ENCODE measurements at regions not wholly inside any gene's neighbourhood (a gene's known extent, or its start where the extent isn't known, plus 50 kb on each side); places are given as distances from the start of the nearest gene placed in this dataset.

DNA sequence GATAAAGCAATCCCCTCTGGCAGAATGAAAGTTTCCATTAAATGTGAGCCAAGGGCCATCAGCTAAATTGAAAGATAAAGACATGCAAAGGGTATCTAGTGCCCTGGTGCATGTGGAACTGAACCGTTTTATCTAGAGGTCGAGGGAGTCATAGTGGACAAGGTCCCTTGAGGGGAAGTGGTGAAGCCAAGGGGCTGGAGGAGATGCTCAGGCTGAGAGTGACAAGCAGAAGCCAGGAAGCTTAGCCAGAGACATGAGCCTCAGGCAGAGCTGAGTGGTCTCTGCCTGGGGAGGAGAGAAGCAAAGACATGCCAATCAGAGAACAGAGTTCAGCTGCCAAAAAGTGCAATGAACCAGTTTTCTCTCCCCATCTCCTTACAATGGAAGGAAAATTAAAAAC, 68.1 kb upstream of the SLC10A2 start:
- TF ChIP-seq, protein P1, sequence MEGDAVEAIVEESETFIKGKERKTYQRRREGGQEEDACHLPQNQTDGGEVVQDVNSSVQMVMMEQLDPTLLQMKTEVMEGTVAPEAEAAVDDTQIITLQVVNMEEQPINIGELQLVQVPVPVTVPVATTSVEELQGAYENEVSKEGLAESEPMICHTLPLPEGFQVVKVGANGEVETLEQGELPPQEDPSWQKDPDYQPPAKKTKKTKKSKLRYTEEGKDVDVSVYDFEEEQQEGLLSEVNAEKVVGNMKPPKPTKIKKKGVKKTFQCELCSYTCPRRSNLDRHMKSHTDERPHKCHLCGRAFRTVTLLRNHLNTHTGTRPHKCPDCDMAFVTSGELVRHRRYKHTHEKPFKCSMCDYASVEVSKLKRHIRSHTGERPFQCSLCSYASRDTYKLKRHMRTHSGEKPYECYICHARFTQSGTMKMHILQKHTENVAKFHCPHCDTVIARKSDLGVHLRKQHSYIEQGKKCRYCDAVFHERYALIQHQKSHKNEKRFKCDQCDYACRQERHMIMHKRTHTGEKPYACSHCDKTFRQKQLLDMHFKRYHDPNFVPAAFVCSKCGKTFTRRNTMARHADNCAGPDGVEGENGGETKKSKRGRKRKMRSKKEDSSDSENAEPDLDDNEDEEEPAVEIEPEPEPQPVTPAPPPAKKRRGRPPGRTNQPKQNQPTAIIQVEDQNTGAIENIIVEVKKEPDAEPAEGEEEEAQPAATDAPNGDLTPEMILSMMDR (IDR thresholded peaks at IDR 0.05; ENCODE audit: low read depth, low read length): no peak
- no peak for TF ChIP-seq EZH2phosphoT487 (IDR thresholded peaks at IDR 0.05; ENCODE audit: low read depth)

All from OCI-LY3 (cell line).